CD14-positive monocyte (primary cell): ENCODE measurements at regions not wholly inside any gene's neighbourhood (a gene's known extent, or its start where the extent isn't known, plus 50 kb on each side); places are given as distances from the start of the nearest gene placed in this dataset.
"Not testable (repeated sequence)": the region's sequence is repeated elsewhere in the genome, so short reads cannot be mapped to it uniquely, and the experiment has no call there.

ENCODE experiments used
- DNase-seq, 3 donors: peaks; one replicate each; pipeline ENCODE4 v3.0.0-alpha.2; 2011 to 2022
- H2AFZ ChIP-seq: 2 replicates; pipeline ENCODE4 v1.6.0; 2012; ENCODE audit warnings: mild to moderate bottlenecking, low read depth, low read length, inconsistent platforms; ENCODE audit not compliant: insufficient read depth, poor library complexity, severe bottlenecking
- H3K27ac ChIP-seq, 2 donors: 1 replicate in 1 of 2; 2 replicates in 1 of 2; pipeline ENCODE4 v1.5.1; 2012 to 2013; ENCODE audit warnings: low read length in 2 of 2, control low read depth in 1 of 2, inconsistent platforms in 1 of 2, low read depth in 1 of 2, mild to moderate bottlenecking in 1 of 2
- H3K27me3 ChIP-seq, 2 donors: one replicate each; pipeline versions ENCODE4 v1.6.0 to v1.6.1; 2011 to 2013; ENCODE audit warnings: low read length in 2 of 2; ENCODE audit not compliant: control insufficient read depth in 2 of 2, insufficient read depth in 2 of 2
- H3K36me3 ChIP-seq, 2 donors: replicated peaks in 1 of 2; 1 replicate in 1 of 2; 2 replicates in 1 of 2; pipeline versions ENCODE4 v1.5.1 to v1.6.1; 2012 to 2013; ENCODE audit warnings: low read length in 2 of 2, control low read depth in 1 of 2, inconsistent platforms in 1 of 2, mild to moderate bottlenecking in 1 of 2; ENCODE audit not compliant: insufficient read depth in 2 of 2, control insufficient read depth in 1 of 2
- H3K4me1 ChIP-seq, 2 donors: 1 replicate in 1 of 2; 2 replicates in 1 of 2; pipeline versions ENCODE4 v1.5.1 to v1.6.1; 2012 to 2013; ENCODE audit warnings: low read length in 2 of 2, control low read depth in 1 of 2, inconsistent platforms in 1 of 2, mild to moderate bottlenecking in 1 of 2, moderate library complexity in 1 of 2; ENCODE audit not compliant: insufficient read depth in 2 of 2, control insufficient read depth in 1 of 2
- H3K4me2 ChIP-seq: replicated peaks from 2 replicates; pipeline ENCODE3; 2012; ENCODE audit warnings: low read length, moderate library complexity, mild to moderate bottlenecking; ENCODE audit not compliant: poor library complexity, severe bottlenecking; ENCODE audit errors: extremely low read depth
- H3K4me3 ChIP-seq, 3 experiments: fragments of 200-600 bp in 1 of 3; sonication (generic) in 1 of 3; replicated peaks in 1 of 3; 1 replicate in 2 of 3; 2 replicates in 1 of 3; pipeline ENCODE4 v1.5.1; 2011 to 2013; ENCODE audit warnings: low read length in 3 of 3, mild to moderate bottlenecking in 3 of 3, control low read depth in 2 of 3, low read depth in 2 of 3, inconsistent platforms in 1 of 3, moderate library complexity in 1 of 3
- H3K79me2 ChIP-seq: 2 replicates; pipeline ENCODE4 v1.6.0; 2012; ENCODE audit warnings: mild to moderate bottlenecking, control low read depth, inconsistent platforms, low read length, moderate library complexity; ENCODE audit not compliant: insufficient read depth
- H3K9ac ChIP-seq: 2 replicates; pipeline ENCODE4 v1.6.0; 2017; ENCODE audit warnings: low read length, mild to moderate bottlenecking; ENCODE audit not compliant: insufficient read depth, poor library complexity, severe bottlenecking
- H3K9me3 ChIP-seq, 2 donors: replicated peaks in 1 of 2; 1 replicate in 1 of 2; 2 replicates in 1 of 2; pipeline versions ENCODE4 v1.5.1 to v1.6.1; 2012 to 2013; ENCODE audit warnings: low read length in 2 of 2, control low read depth in 1 of 2; ENCODE audit not compliant: control insufficient read depth in 1 of 2, insufficient read depth in 1 of 2
- H4K20me1 ChIP-seq: 2 replicates; pipeline ENCODE4 v1.6.0; 2012; ENCODE audit warnings: mild to moderate bottlenecking, low read length, control low read depth, moderate library complexity; ENCODE audit not compliant: insufficient read depth
- H3K27ac Mint-ChIP-seq, 7 donors: one replicate each; pipeline ENCODE4 v1.8.0; 2020; ENCODE audit warnings: mild to moderate bottlenecking in 7 of 7, mixed read lengths in 7 of 7, moderate library complexity in 6 of 7, inconsistent platforms in 2 of 7
- H3K27me3 Mint-ChIP-seq, 3 donors: one replicate each; pipeline ENCODE4 v1.8.0; 2021 to 2022; ENCODE audit warnings: low read depth in 3 of 3, mild to moderate bottlenecking in 3 of 3, mixed read lengths in 3 of 3, moderate library complexity in 3 of 3, inconsistent platforms in 1 of 3
- H3K36me3 Mint-ChIP-seq, 2 donors: one replicate each; pipeline ENCODE4 v1.8.0; 2020; ENCODE audit warnings: mixed read lengths in 2 of 2, inconsistent platforms in 1 of 2, mild to moderate bottlenecking in 1 of 2
- H3K4me1 Mint-ChIP-seq: one replicate; pipeline ENCODE4 v1.8.0; 2020; ENCODE audit warnings: mild to moderate bottlenecking, mixed read lengths
- H3K4me3 Mint-ChIP-seq, 2 donors: one replicate each; pipeline ENCODE4 v1.8.0; 2020; ENCODE audit warnings: mild to moderate bottlenecking in 2 of 2, mixed read lengths in 2 of 2, moderate library complexity in 1 of 2
- H3K9me3 Mint-ChIP-seq, 7 donors: one replicate each; pipeline ENCODE4 v1.8.0; 2020 to 2022; ENCODE audit warnings: mixed read lengths in 7 of 7, mild to moderate bottlenecking in 6 of 7, moderate library complexity in 6 of 7, inconsistent platforms in 2 of 7
- CTCF ChIP-seq: fragments of 200-600 bp; IDR thresholded peaks from one replicate; pipeline ENCODE4 v1.8.0; 2022; ENCODE audit warnings: antibody characterized with exemption, mild to moderate bottlenecking
- WGBS: methylation state at CpG from one replicate; pipeline ENCODE4 v1.1.5; 2013; ENCODE audit warnings: missing lambda C conversion rate; ENCODE audit not compliant: insufficient coverage; 5-methylcytosine and 5-hydroxymethylcytosine counted together
- intact Hi-C, 2 donors: fragments of 100-400 bp; cut with micrococcal nuclease; formaldehyde crosslinking; loops; one replicate each; pipeline versions ENCODE4 v1.15.0 to v1.15.1; 2023

GRCh38 chr4:89491761-89492160 is 184.2 kb upstream of the GPRIN3 start:
- DNase-seq = no peak
- Mint-ChIP-seq H3K9me3 (peaks cover 0 to 11% (median 2%) of the 10 kb centered on the region in 7 donors), H3K27ac (no peak overlapping the region), H3K4me3 (no peak overlapping the region), H3K36me3 (no peaks in the 10 kb centered on the region), H3K27me3 (peaks cover 0 to 2% (median 0%) of the 10 kb centered on the region in 3 donors), H3K4me1 (peaks cover 18% of the 10 kb centered on the region)
- TF ChIP-seq CTCF = no peak
- no peak overlapping the region for H3K27ac ChIP-seq
- WGBS = 86% methylated on average over 1 of the region's 3 CpGs
- H3K79me2 ChIP-seq = no peaks in the 10 kb centered on the region
- intact Hi-C loops = no loop called here
- no peaks in the 10 kb centered on the region for H4K20me1 ChIP-seq
- H3K4me3 ChIP-seq = no peak overlapping the region
- H3K9ac ChIP-seq = no peak overlapping the region
- no peaks in the 10 kb centered on the region for H3K27me3 ChIP-seq
- H3K4me1 ChIP-seq = peaks cover 9% of the 10 kb centered on the region in 2 donors
- H3K4me2 ChIP-seq = no peak overlapping the region
- peaks cover 0 to 2% of the 10 kb centered on the region in 2 donors for H3K9me3 ChIP-seq
- no peak overlapping the region for H2AFZ ChIP-seq
- H3K36me3 ChIP-seq = no peaks in the 10 kb centered on the region

GRCh38 chr4:89489921-89490431 is 182.4 kb upstream of the GPRIN3 start:
- H3K4me3 Mint-ChIP-seq, H2AFZ ChIP-seq, H3K9ac ChIP-seq, intact Hi-C loops, H4K20me1 ChIP-seq, DNase-seq, H3K36me3 ChIP-seq, H3K4me3 ChIP-seq, H3K27me3 Mint-ChIP-seq, H3K27ac Mint-ChIP-seq, H3K36me3 Mint-ChIP-seq, H3K27ac ChIP-seq, H3K9me3 ChIP-seq, H3K79me2 ChIP-seq, H3K4me1 ChIP-seq, H3K27me3 ChIP-seq, H3K4me2 ChIP-seq: not testable (repeated sequence)
- Mint-ChIP-seq H3K4me1 (peaks cover 19% of the 10 kb centered on the region), H3K9me3 (peaks cover 0 to 11% (median 2%) of the 10 kb centered on the region in 7 donors)
- WGBS = 97% methylated on average over 31 of the region's 35 CpGs
